GM12878 (cell line): ENCODE measurements at regions not wholly inside any gene's neighbourhood (a gene's known extent, or its start where the extent isn't known, plus 50 kb on each side); places are given as distances from the start of the nearest gene placed in this dataset.

Source experiments
- ATAC-seq: fragments of 200-7000 bp; cut with Tn5 transposase; 3 replicates; pipeline ENCODE4 v1.9.1; 2020; ENCODE audit warnings: mild to moderate bottlenecking, moderate library complexity
- BruUV-seq: library from RNA; stranded (reverse); fragments of 400-500 nt; replicated peaks from 2 replicates; lab custom pipeline; 2021; lab: Mats Ljungman, UMichigan
- CTCF ChIA-PET: fragments of 300-600 bp; sonication (Branson Sonifier 250); formaldehyde crosslinking; extraction: SDS; loops from one replicate; lab custom pipeline; 2021; ENCODE audit warnings: inconsistent platforms; lab: Yijun Ruan, JAX
- POLR2A ChIA-PET: fragments of 350-600 bp; formaldehyde crosslinking; extraction: SDS; loops from one replicate; lab custom pipeline; 2021; ENCODE audit warnings: inconsistent platforms; lab: Charles Lee
- RAD21 ChIA-PET: fragments of 300-600 bp; sonication (Branson Sonifier 250); formaldehyde crosslinking; loops from one replicate; lab custom pipeline; 2023; ENCODE audit warnings: antibody characterized with exemption; ENCODE audit not compliant: unreplicated experiment; lab: Charles Lee
- SMC1A ChIA-PET: fragments of 300-600 bp; sonication (Branson Sonifier 250); formaldehyde crosslinking; loops from one replicate; lab custom pipeline; 2023; ENCODE audit not compliant: unreplicated experiment, uncharacterized antibody; lab: Charles Lee
- DNase-seq: peaks from one replicate; pipeline ENCODE4 v3.0.0-alpha.2; 2011; ENCODE audit warnings: low read depth, low spot score
- FAIRE-seq: peaks from 3 replicates; lab custom pipeline; 2011; peaks lifted over from hg19 to GRCh38; lab: Jason Lieb, UNC
- H2AFZ ChIP-seq: 2 replicates; pipeline ENCODE4 v1.6.0; 2011; ENCODE audit warnings: low read depth, low read length, control low read depth; ENCODE audit not compliant: control insufficient read depth
- H3K27ac ChIP-seq: 2 replicates; pipeline ENCODE4 v1.5.1; 2011; ENCODE audit warnings: control low read depth; ENCODE audit not compliant: control insufficient read depth, insufficient read depth
- H3K27me3 ChIP-seq, 2 experiments: replicated peaks in 1 of 2; 2 replicates each; pipeline versions ENCODE4 v1.6.0 to v1.6.1; 2011; ENCODE audit warnings: low read length in 1 of 2; ENCODE audit not compliant: control insufficient read depth in 2 of 2, insufficient read depth in 2 of 2
- H3K36me3 ChIP-seq, 2 experiments: 2 replicates each; pipeline ENCODE4 v1.5.1; 2011; ENCODE audit warnings: low read length in 1 of 2; ENCODE audit not compliant: control insufficient read depth in 2 of 2, insufficient read depth in 2 of 2
- H3K4me1 ChIP-seq: 2 replicates; pipeline ENCODE4 v1.6.1; 2011; ENCODE audit warnings: mild to moderate bottlenecking, low read length, moderate library complexity, mixed read lengths; ENCODE audit not compliant: control insufficient read depth, insufficient read depth
- H3K4me2 ChIP-seq: 2 replicates; pipeline ENCODE4 v1.6.0; 2011; ENCODE audit warnings: control low read depth; ENCODE audit not compliant: control insufficient read depth, insufficient read depth
- H3K4me3 ChIP-seq: fragments of 200-600 bp; sonication (generic); 2 replicates; pipeline ENCODE4 v1.5.1; 2016
- H3K79me2 ChIP-seq: 2 replicates; pipeline ENCODE4 v1.6.0; 2011; ENCODE audit warnings: low read length; ENCODE audit not compliant: control insufficient read depth, insufficient read depth
- H3K9ac ChIP-seq: 2 replicates; pipeline ENCODE4 v1.8.0; 2011; ENCODE audit warnings: low read length, control low read depth, mixed read lengths; ENCODE audit not compliant: control insufficient read depth, insufficient read depth
- H3K9me3 ChIP-seq: replicated peaks from 3 replicates; pipeline ENCODE4 v1.5.1; 2011; ENCODE audit warnings: mild to moderate bottlenecking, low read length; ENCODE audit not compliant: control insufficient read depth, insufficient read depth
- H4K20me1 ChIP-seq: 2 replicates; pipeline ENCODE4 v1.6.0; 2011; ENCODE audit not compliant: control insufficient read depth, insufficient read depth
- BHLHE40 ChIP-seq, 2 experiments: fragments of 450-650 bp in 1 of 2; IDR thresholded peaks; 2 replicates each; pipeline ENCODE4 v1.6.1; 2011 to 2017; ENCODE audit warnings: low read depth in 2 of 2, borderline replicate concordance in 1 of 2, improper control_type of control experiment in 1 of 2, low read length in 1 of 2, mild to moderate bottlenecking in 1 of 2
- CBX5 ChIP-seq: sonication (generic); IDR thresholded peaks from 2 replicates; pipeline ENCODE4 v1.6.1; 2016; ENCODE audit warnings: low read depth, moderate library complexity, mild to moderate bottlenecking, inconsistent platforms
- CTCF ChIP-seq, 3 experiments: IDR thresholded peaks in 2 of 3; conservative IDR thresholded peaks in 1 of 3; 2 replicates each; pipeline ENCODE4 v1.5.1; 2011; ENCODE audit warnings: low read depth in 3 of 3, low read length in 3 of 3, mild to moderate bottlenecking in 3 of 3, control low read depth in 2 of 3, moderate library complexity in 2 of 3, inconsistent platforms in 1 of 3, mixed read lengths in 1 of 3; ENCODE audit not compliant: control insufficient read depth in 2 of 3, insufficient read depth in 1 of 3; ENCODE audit errors: extremely low read depth in 1 of 3
- GATAD2B ChIP-seq: fragments of 450-650 bp; conservative IDR thresholded peaks from 2 replicates; pipeline ENCODE4 v1.6.1; 2017; ENCODE audit warnings: low read depth, mild to moderate bottlenecking, moderate library complexity
- NR2F1 ChIP-seq: fragments of 450-650 bp; conservative IDR thresholded peaks from 2 replicates; pipeline ENCODE4 v1.6.1; 2017; ENCODE audit warnings: mild to moderate bottlenecking
- NRF1 ChIP-seq: conservative IDR thresholded peaks from 2 replicates; pipeline ENCODE4 v1.6.1; 2011; ENCODE audit warnings: mild to moderate bottlenecking, low read depth, low read length, improper control_type of control experiment
- PAX8 ChIP-seq: fragments of 450-650 bp; IDR thresholded peaks from 2 replicates; pipeline ENCODE4 v1.6.1; 2017; ENCODE audit warnings: mild to moderate bottlenecking, moderate library complexity
- PBX3 ChIP-seq: IDR thresholded peaks from 2 replicates; pipeline ENCODE4 v1.6.1; 2011; ENCODE audit warnings: mild to moderate bottlenecking, low read depth, low read length, moderate library complexity; ENCODE audit not compliant: insufficient replicate concordance
- PML ChIP-seq: IDR thresholded peaks from 2 replicates; pipeline ENCODE4 v1.6.1; 2012; ENCODE audit warnings: low read length, inconsistent platforms
- POLR2AphosphoS5 ChIP-seq: IDR thresholded peaks from 2 replicates; pipeline ENCODE4 v1.6.1; 2011; ENCODE audit warnings: mild to moderate bottlenecking, low read length, inconsistent platforms
- RCOR1 ChIP-seq: conservative IDR thresholded peaks from 2 replicates; pipeline ENCODE4 v1.6.1; 2012; ENCODE audit warnings: low read depth, low read length, improper control_type of control experiment
- RFX5 ChIP-seq: IDR thresholded peaks from 2 replicates; pipeline ENCODE4 v1.6.1; 2011; ENCODE audit warnings: low read depth, low read length, improper control_type of control experiment
- SIN3A ChIP-seq: IDR thresholded peaks from 2 replicates; pipeline ENCODE4 v1.6.1; 2012; ENCODE audit warnings: low read depth, low read length, improper control_type of control experiment
- TBL1XR1 ChIP-seq: IDR thresholded peaks from 2 replicates; pipeline ENCODE4 v1.6.1; 2012; ENCODE audit warnings: low read depth, low read length, improper control_type of control experiment
- YBX1 ChIP-seq: fragments of 450-650 bp; IDR thresholded peaks from 2 replicates; pipeline ENCODE4 v1.6.1; 2016; ENCODE audit warnings: antibody characterized with exemption
- ZBTB40 ChIP-seq: fragments of 450-650 bp; IDR thresholded peaks from 2 replicates; pipeline ENCODE4 v1.6.1; 2016; ENCODE audit warnings: mild to moderate bottlenecking, moderate library complexity, borderline replicate concordance
- ZNF207 ChIP-seq: fragments of 450-650 bp; IDR thresholded peaks from 2 replicates; pipeline ENCODE4 v1.6.1; 2014; ENCODE audit warnings: antibody characterized with exemption, mild to moderate bottlenecking, borderline replicate concordance
- ZNF384 ChIP-seq: IDR thresholded peaks from 2 replicates; pipeline ENCODE4 v1.6.1; 2012; ENCODE audit warnings: low read depth, mild to moderate bottlenecking, low read length, improper control_type of control experiment, borderline replicate concordance
- ZNF622 ChIP-seq: fragments of 450-650 bp; IDR thresholded peaks from 2 replicates; pipeline ENCODE4 v1.6.1; 2017; ENCODE audit warnings: mild to moderate bottlenecking, inconsistent platforms
- WGBS: methylation state at CpG from one replicate; pipeline ENCODE4 v1.1.6; 2016; ENCODE audit warnings: low lambda C conversion rate; ENCODE audit not compliant: insufficient replicate concordance, insufficient coverage; ENCODE audit errors: missing lambda C conversion rate; 5-methylcytosine and 5-hydroxymethylcytosine counted together
- in situ Hi-C: fragments of 300-500 bp; cut with MboI; formaldehyde crosslinking; loops from 9 replicates; pipeline ENCODE4 v1.14.3; 2018; ENCODE audit warnings: mixed read lengths
- intact Hi-C: fragments of 100-400 bp; cut with micrococcal nuclease; formaldehyde crosslinking; loops from one replicate; pipeline ENCODE4 v1.14.2; 2022; ENCODE audit not compliant: unreplicated experiment

- no peak for TF ChIP-seq ZBTB40
- TF ChIP-seq, all 136 proteins: peak for 0
These were observed 166.7 kb upstream of the RGS6 start (continued) for GRCh38 chr14:71765505-71765904.

- CTCF ChIA-PET = no interaction called here
- no peaks in the 10 kb centered on the region for H3K27me3 ChIP-seq
- no peaks in the 10 kb centered on the region for H3K36me3 ChIP-seq
- RAD21 ChIA-PET = no interaction called here
- no peak overlapping the region for H3K4me3 ChIP-seq
- no peaks in the 10 kb centered on the region for H3K79me2 ChIP-seq
- H4K20me1 ChIP-seq = no peaks in the 10 kb centered on the region
- H3K4me1 ChIP-seq = no peaks in the 10 kb centered on the region
- POLR2A ChIA-PET = no interaction called here
- SMC1A ChIA-PET = no interaction called here
- no TSS peak for BruUV-seq
- no peak for FAIRE-seq
- ATAC-seq = no peak
- in situ Hi-C loops (no loop called here), intact Hi-C loops (no loop called here)
- peaks cover 13% of the 10 kb centered on the region; the same call in 2 of the 3 replicates for H3K9me3 ChIP-seq
- H3K27ac ChIP-seq = no peak overlapping the region
- no peak overlapping the region for H3K4me2 ChIP-seq
- no peak for DNase-seq
- no peak overlapping the region for H3K9ac ChIP-seq
- H2AFZ ChIP-seq = no peak overlapping the region
- WGBS = 65% methylated on average over 3 of the region's 3 CpGs
- TF ChIP-seq POLR2AphosphoS5 (no peak), PML (no peak), ZNF207 (no peak), CTCF (IDR thresholded peaks at IDR 0.05 in 2 of 3, conservative IDR thresholded peaks at IDR 0.05 in 1 of 3; ENCODE audit: control insufficient read depth in 2 of 3, extremely low read depth in 1 of 3, insufficient read depth in 1 of 3, low read depth in 3 of 3, low read length in 3 of 3) (no peak), SIN3A (no peak), PBX3 (no peak), CBX5 (no peak), YBX1 (no peak), TBL1XR1 (no peak), GATAD2B (no peak), RCOR1 (no peak), PAX8 (no peak), RFX5 (no peak), ZNF384 (no peak), BHLHE40 (IDR thresholded peaks at IDR 0.05; ENCODE audit: borderline replicate concordance in 1 of 2, low read depth in 2 of 2, low read length in 1 of 2) (no peak), NRF1 (no peak), NR2F1 (no peak), ZNF622 (no peak)
These were observed 161.8 kb upstream of the RGS6 start for GRCh38 chr14:71770431-71770830.
